DND-41 (cell line): ENCODE measurements at regions not wholly inside any gene's neighbourhood (a gene's known extent, or its start where the extent isn't known, plus 50 kb on each side); places are given as distances from the start of the nearest gene placed in this dataset.

Experiments used
- ATAC-seq: fragments of 200-7000 bp; cut with Tn5 transposase; 3 replicates; pipeline ENCODE4 v1.9.1; 2021; ENCODE audit warnings: low read depth; ENCODE audit not compliant: insufficient read depth
- DNase-seq: peaks from one replicate; pipeline ENCODE4 v3.0.0-alpha.2; 2020
- H2AFZ ChIP-seq: 2 replicates; pipeline ENCODE4 v1.6.0; 2012; ENCODE audit warnings: low read depth, low read length
- H3K27ac ChIP-seq: 2 replicates; pipeline ENCODE4 v1.5.1; 2012; ENCODE audit warnings: low read length, inconsistent platforms
- H3K27me3 ChIP-seq: fragments of 200-600 bp; sonication (generic); 2 replicates; pipeline ENCODE4 v1.6.0; 2012; ENCODE audit warnings: low read length, mild to moderate bottlenecking, inconsistent platforms; ENCODE audit not compliant: insufficient read depth, poor library complexity
- H3K36me3 ChIP-seq: 2 replicates; pipeline ENCODE4 v1.5.1; 2012; ENCODE audit warnings: low read length, inconsistent platforms; ENCODE audit not compliant: insufficient read depth
- H3K4me1 ChIP-seq: 2 replicates; pipeline ENCODE4 v1.5.1; 2012; ENCODE audit warnings: mild to moderate bottlenecking, low read length; ENCODE audit not compliant: insufficient read depth
- H3K4me2 ChIP-seq: 2 replicates; pipeline ENCODE4 v1.6.0; 2012; ENCODE audit warnings: mild to moderate bottlenecking, moderate library complexity, low read length, inconsistent platforms; ENCODE audit not compliant: insufficient read depth
- H3K4me3 ChIP-seq, 2 experiments: fragments of 200-600 bp in 1 of 2; shearing (Covaris generic) in 1 of 2; 2 replicates each; pipeline ENCODE4 v1.5.1; 2012 to 2016; ENCODE audit warnings: inconsistent platforms in 2 of 2, low read length in 2 of 2, mild to moderate bottlenecking in 2 of 2, low read depth in 1 of 2, moderate library complexity in 1 of 2
- H3K79me2 ChIP-seq: 2 replicates; pipeline ENCODE4 v1.6.0; 2012; ENCODE audit warnings: low read length, inconsistent platforms; ENCODE audit not compliant: insufficient read depth
- H3K9ac ChIP-seq: 2 replicates; pipeline ENCODE4 v1.6.0; 2012; ENCODE audit warnings: low read depth, mild to moderate bottlenecking, inconsistent platforms, low read length, moderate library complexity
- H3K9me3 ChIP-seq: 2 replicates; pipeline ENCODE4 v1.5.1; 2012; ENCODE audit warnings: low read length, moderate library complexity, mild to moderate bottlenecking, inconsistent platforms; ENCODE audit not compliant: insufficient read depth, severe bottlenecking
- H4K20me1 ChIP-seq: 2 replicates; pipeline ENCODE4 v1.6.0; 2012; ENCODE audit warnings: low read length; ENCODE audit not compliant: insufficient read depth
- EZH2 ChIP-seq: IDR thresholded peaks from 3 replicates; pipeline ENCODE4 v1.6.1; 2012; ENCODE audit warnings: borderline replicate concordance, low read depth, mild to moderate bottlenecking, moderate library complexity, low read length, inconsistent platforms; ENCODE audit not compliant: severe bottlenecking
- TF ChIP-seq, protein P1 (sequence below): IDR thresholded peaks from 2 replicates; pipeline ENCODE4 v1.5.1; 2012; ENCODE audit warnings: borderline replicate concordance, low read length, moderate library complexity, mild to moderate bottlenecking; ENCODE audit not compliant: poor library complexity, severe bottlenecking; ENCODE audit errors: extremely low read depth

DNA sequence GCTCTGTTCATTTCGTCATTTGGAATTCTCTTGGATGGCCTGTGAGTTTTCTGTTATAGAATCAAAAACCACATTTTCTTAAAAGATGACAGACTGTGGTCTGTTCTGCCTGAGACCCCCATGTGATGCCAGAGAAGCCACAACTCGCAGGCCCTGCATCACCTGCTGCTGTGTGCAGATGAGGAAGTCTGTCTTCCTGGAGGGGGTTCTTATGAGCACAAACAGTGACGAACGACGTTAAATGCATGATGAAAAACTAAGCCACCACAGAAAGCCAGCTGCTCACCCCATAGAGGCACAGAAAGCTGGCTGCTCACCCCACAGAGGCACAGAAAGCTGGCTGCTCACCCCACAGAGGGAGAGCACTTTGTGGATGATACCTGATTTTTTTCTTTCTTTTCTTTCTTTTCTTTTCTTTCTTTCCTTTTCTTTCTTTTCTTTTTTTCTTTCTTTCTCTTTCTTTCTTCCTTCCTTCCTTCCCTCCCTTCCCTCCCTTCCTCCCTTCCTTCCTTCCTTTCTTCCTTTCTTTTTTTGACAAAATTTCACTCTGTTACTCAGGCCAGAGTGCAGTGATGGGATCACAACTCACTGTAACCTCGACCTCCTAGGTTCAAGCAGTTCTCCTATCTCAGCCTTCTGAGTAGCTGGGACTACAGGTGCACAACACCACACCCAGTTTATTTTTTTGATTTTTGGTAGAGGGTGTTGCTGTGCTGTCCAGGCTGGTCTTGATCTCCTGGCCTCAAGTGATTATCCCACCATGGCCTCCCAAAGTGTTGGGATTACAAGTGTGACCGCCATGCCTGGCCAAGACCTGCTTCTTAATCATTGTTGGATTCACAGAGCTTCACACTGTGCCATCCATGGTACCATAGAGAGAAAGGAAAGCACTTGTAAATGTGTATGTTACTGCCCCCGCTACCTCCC lies 1191.4 kb downstream of the UQCRFS1 start:
- Histone ChIP-seq H4K20me1 (no peaks in the 10 kb centered on the region), H3K27ac (peak overlapping the region; percentile 46), H3K4me1 (peaks cover 27% of the 10 kb centered on the region), H3K4me2 (peak overlapping the region; percentile 54), H3K36me3 (no peaks in the 10 kb centered on the region), H2AFZ (no peak overlapping the region), H3K9me3 (no peaks in the 10 kb centered on the region), H3K79me2 (no peaks in the 10 kb centered on the region), H3K9ac (peak overlapping the region; percentile 17; the same call in 1 of the 2 replicates), H3K27me3 (no peaks in the 10 kb centered on the region), H3K4me3 (peak overlapping the region in 1 of 2 experiments; percentile 18; a peak in 1 of 4 replicates)
- peak; percentile 93 for ATAC-seq
- DNase-seq = peak; percentile 73
- TF ChIP-seq, protein P1, sequence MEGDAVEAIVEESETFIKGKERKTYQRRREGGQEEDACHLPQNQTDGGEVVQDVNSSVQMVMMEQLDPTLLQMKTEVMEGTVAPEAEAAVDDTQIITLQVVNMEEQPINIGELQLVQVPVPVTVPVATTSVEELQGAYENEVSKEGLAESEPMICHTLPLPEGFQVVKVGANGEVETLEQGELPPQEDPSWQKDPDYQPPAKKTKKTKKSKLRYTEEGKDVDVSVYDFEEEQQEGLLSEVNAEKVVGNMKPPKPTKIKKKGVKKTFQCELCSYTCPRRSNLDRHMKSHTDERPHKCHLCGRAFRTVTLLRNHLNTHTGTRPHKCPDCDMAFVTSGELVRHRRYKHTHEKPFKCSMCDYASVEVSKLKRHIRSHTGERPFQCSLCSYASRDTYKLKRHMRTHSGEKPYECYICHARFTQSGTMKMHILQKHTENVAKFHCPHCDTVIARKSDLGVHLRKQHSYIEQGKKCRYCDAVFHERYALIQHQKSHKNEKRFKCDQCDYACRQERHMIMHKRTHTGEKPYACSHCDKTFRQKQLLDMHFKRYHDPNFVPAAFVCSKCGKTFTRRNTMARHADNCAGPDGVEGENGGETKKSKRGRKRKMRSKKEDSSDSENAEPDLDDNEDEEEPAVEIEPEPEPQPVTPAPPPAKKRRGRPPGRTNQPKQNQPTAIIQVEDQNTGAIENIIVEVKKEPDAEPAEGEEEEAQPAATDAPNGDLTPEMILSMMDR = no peak
- no peak for TF ChIP-seq EZH2

DNA sequence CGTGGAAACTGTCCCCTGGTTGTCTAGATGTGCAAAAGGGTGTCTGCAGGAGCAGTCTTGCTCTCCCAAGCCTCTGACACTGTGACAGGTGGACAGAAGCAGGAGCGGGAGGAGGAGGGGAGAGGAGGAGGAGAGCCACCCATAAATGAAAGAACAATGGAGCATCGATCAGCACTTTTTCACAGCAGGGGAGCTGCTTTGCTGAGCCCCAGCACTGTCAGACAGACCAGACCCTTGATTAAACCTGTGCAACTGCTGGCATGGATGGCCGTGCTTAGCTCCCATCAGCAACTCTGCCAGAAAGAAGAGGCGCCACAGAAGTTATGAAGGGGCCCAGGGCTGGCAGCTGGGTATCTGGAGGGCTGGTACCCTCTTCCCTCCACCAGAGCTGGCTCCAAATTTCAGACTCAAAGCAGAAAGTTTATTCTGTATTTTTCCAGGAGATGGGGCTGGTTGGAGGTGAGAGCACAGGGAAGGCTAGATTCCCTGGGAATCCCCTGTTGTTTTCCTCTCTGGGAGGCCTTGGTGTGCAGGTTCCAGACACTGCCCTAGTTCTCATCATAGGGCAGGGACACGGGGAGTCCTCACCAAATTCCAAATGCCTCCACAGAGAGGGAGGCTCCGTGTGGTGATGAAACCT lies 1192.2 kb downstream of the UQCRFS1 start:
- H3K79me2 ChIP-seq = no peaks in the 10 kb centered on the region
- peak overlapping the region; percentile 46 for H3K27ac ChIP-seq
- DNase-seq = peak; percentile 16
- H3K27me3 ChIP-seq = no peaks in the 10 kb centered on the region
- no peak overlapping the region for H2AFZ ChIP-seq
- no peaks in the 10 kb centered on the region for H3K9me3 ChIP-seq
- no peak for TF ChIP-seq EZH2
- TF ChIP-seq, protein P1 = no peak
- no peak overlapping the region for H3K4me3 ChIP-seq
- no peak overlapping the region for H3K9ac ChIP-seq
- H3K4me2 ChIP-seq = no peak overlapping the region
- ATAC-seq = peak; percentile 41
- H3K36me3 ChIP-seq = no peaks in the 10 kb centered on the region
- H3K4me1 ChIP-seq = peaks cover 27% of the 10 kb centered on the region
- H4K20me1 ChIP-seq = no peaks in the 10 kb centered on the region

DNA sequence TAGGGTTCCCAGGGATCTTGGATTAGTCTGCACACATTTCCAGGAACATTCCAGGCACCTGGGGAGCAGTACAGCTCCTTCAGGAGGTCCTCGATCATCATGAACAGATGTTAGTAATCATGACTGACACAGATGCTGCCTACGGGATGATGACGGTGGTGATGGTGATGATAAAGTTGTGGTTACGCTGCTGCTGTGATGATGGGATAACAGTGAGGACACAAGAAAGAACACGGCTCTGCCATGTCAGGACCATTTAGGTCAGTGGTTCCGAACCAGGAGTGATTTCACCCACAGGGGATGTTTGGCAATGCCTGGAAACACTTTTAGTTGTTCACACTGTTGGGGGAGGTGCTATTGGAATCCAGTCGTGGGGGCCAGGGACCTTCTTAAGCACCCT lies 1193.0 kb downstream of the UQCRFS1 start:
- Histone ChIP-seq H3K36me3 (no peaks in the 10 kb centered on the region), H3K9ac (no peak overlapping the region), H3K27ac (no peak overlapping the region), H3K4me3 (no peak overlapping the region), H3K4me2 (no peak overlapping the region), H3K9me3 (no peaks in the 10 kb centered on the region), H3K4me1 (peaks cover 27% of the 10 kb centered on the region), H3K79me2 (no peaks in the 10 kb centered on the region), H2AFZ (no peak overlapping the region), H3K27me3 (no peaks in the 10 kb centered on the region), H4K20me1 (no peaks in the 10 kb centered on the region)
- ATAC-seq = no peak
- TF ChIP-seq, protein P1 = no peak
- TF ChIP-seq EZH2 = no peak
- DNase-seq = no peak
